GM18909 (cell line): ENCODE measurements at regions not wholly inside any gene's neighbourhood (a gene's known extent, or its start where the extent isn't known, plus 50 kb on each side); places are given as distances from the start of the nearest gene placed in this dataset.
A peak's percentile ranks its signal among the peaks of the same experiment; 100 is the strongest.

Experiments
- ATAC-seq: cut with Tn5 transposase; IDR thresholded peaks from one replicate; pipeline ENCODE4 v1.9.1; 2021; ENCODE audit warnings: mild to moderate bottlenecking; ENCODE audit not compliant: unreplicated experiment, poor library complexity

DNA sequence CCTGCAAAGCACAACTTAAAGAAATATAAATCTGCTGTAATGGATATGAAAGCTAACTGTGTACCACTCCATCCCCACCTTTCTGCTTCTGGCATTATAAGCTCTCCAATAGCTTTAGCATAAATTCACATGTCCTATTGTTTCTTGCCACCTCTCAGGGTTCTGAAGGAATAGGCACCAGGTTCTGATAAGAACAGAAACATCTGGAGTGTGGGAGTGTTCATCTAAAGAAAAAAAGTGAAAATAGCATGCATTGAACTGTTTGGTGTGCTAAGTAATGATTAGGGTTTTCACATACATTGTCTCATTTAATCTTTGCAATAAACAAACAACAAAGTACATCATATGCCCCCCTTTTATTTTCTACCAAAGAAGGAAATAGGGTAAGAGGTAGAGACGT is 72.3 kb downstream of the FAM76B start:
- ATAC-seq: no peak

- peak; percentile 12 for ATAC-seq
Measured at GRCh38 chr11:95716266-95716665, 73.3 kb downstream of the FAM76B start.

DNA sequence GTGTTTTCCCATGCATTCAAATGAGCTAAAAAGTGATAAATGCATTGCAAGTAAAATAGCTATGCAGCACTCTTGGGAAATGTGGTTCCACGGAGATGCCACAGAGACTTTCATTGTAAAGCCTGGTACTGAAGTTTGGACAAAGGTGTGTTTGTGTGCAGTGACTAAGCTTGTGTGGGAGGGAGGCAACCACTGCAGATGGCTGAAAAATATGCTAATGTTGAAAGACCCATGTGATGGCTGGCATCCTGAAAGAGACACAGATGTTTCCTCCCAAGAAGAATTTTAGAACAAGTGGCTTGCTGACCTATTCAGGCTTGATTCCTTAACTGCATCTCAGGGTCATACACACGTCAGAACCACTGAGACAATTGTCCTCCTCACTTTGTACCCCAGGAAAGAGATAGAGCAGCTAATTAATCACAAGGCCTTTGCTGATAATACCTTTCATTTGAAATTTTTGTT is 73.8 kb downstream of the FAM76B start:
- ATAC-seq: peak; percentile 88

DNA sequence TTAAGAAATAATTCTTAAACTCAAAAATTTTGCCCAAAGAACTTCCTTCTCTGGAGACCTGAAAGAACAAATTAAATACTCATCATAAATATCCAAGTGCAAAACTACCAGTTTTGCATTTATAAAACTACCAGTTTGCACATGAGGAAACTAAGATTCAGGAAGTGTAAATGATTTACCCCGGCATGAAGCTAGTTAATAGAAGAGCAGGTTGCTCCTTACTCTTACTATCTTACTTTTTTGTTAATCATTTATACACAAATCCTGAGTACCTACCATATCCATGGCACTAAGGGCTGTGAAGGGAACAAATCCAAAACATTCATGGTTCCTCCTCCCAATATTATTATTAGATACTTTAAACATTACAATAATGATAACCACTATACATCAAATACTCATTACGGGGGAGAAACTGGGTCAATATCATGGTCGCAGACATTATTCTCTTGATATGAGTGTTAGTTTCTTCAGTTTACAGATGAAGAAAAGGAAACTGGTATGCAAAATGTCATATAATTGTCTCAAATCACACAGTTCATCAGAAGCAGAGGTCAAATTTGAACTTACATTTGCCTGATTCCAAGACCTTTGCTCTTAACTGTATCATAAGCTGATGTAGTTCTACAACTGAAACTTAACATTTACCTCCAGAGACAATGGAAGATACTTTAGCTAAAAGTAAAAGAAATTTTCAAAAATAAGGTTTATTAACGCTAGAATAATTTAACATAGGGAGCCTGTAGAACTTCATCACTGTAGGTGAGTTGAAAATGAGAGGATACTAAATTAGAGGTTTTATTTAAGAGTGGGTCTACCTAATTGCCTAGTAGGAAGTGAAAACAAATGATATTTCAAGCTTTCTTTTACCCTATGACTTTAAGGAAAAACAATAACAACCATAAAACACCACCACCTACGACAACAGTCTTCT is 74.5 kb downstream of the FAM76B start:
- peak; percentile 25 for ATAC-seq

DNA sequence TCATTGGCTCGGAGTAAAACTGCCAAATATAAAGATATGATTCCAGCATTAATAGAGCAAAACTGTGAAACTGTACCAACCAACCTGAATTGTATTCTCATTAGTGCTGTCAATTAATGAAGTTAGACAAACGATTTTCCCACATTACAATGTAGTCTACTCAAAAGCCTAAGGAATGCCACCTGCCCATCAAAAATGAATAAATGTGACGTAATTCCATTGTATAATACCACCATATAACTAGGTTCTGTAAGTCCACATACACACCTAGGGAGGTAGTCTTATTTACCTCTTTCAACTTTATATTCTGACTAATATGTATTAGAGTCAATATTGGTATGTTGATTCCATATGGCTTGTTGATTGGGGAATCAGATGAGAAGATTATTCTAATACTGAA is 76.2 kb downstream of the FAM76B start:
- ATAC-seq: no peak

DNA sequence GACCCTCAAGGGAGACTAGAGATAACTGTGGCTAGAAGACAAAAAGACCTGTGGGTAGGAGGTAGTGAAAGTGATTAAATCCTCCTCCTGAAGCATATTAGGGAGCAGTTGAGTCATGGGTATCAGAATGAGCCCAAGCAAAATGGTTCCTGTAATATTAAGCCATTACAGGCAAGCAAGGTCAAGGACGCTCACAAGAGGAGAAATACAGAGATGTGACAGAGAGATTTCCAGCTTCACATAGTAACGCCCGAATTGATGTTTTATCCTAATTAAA is 77.7 kb downstream of the FAM76B start:
- ATAC-seq: no peak

GRCh38 chr11:95711162-95711944 is 78.2 kb downstream of the FAM76B start:
- peak; percentile 33 for ATAC-seq

- no peak for ATAC-seq
Measured at GRCh38 chr11:95708681-95709080, 80.9 kb downstream of the FAM76B start.

DNA sequence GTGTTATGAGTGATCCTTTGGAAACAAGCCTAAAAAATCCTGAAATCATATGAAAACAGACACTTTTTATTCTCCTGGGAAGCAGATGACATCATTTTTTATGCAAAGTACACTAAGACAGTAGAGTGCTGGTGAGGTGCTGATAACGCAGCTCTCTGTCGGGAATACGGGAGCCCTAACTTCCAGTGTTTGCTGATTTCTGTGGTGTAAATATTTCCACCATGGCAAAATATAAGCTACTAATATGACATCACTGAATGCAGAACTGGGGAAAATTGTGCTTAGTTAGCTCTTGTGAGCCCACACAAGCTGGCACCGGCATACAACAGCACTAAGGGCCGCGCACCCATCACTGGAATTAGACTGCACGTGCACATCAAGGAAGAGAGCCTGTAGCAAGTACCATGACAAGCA is 82.6 kb downstream of the FAM76B start:
- ATAC-seq: no peak

- peak; percentile 88 for ATAC-seq
Measured at GRCh38 chr11:95705485-95706124, 84.0 kb downstream of the FAM76B start.

- ATAC-seq: no peak
Measured at GRCh38 chr11:95704865-95705264, 84.7 kb downstream of the FAM76B start.

- peak; percentile 48 for ATAC-seq
Measured at GRCh38 chr11:95703049-95703448, 86.5 kb downstream of the FAM76B start.

DNA sequence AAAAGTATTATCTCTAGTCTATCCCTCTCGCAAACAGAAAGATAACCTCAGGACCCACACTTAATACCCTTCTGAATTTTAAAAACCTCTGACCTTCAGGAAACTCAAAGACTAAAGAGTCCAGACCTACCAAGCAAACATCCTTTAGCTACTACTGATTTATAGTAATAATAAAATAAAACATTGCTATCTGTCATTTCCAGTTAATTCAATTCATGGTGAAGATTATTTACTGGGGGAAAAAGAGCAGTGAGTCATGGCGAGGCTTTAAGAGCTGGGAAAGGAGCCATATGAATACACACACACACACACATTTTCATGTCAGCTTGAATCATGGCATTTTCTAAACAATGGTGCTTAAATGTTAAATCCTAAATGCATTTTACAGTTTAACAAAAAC is 87.1 kb downstream of the FAM76B start:
- ATAC-seq: no peak

GRCh38 chr11:95700471-95700817 is 89.1 kb downstream of the FAM76B start:
- peak; percentile 48 for ATAC-seq

- peak; percentile 53 for ATAC-seq
Measured at GRCh38 chr11:95699631-95700470, 89.7 kb downstream of the FAM76B start.

DNA sequence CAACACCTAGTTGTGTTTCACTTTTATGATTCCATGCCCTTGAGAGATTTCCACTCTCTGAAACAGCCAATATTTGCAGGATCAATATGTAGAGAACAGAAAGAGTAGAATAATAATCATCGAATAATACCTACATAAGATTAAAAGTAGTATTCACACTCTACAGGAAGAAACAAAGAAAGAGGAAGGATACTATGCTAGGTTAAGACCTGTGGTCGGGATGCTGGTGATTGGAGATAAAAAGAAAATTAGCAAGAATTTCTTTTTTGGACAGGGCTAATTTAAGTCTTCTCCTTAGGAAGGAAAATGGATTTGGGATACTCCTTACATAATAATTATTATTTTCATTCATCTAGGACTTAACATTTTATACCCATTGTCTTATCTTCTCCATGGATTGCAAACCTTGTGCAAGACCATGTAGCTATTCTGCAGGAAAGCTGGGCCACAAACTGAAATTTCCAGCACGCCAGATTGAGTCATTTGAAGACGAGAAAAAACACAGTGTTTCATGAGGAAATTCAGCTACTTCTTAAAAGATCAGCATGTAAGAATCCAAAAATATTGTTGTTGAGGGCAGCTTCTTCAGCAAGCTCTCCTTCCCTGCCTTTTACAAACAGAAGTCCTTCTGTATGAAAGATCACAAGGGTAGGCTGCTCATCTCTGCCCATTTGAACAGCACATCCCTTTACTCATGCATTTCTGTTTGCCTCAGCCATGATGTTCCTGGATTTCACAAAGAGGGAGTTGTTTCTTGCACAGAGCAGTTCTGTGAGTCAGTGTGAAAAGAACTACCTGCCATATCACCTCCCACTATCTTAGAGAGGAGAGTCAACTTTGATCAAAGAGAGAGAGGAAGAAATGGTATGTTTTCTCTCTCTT is 90.7 kb downstream of the FAM76B start:
- ATAC-seq: no peak

DNA sequence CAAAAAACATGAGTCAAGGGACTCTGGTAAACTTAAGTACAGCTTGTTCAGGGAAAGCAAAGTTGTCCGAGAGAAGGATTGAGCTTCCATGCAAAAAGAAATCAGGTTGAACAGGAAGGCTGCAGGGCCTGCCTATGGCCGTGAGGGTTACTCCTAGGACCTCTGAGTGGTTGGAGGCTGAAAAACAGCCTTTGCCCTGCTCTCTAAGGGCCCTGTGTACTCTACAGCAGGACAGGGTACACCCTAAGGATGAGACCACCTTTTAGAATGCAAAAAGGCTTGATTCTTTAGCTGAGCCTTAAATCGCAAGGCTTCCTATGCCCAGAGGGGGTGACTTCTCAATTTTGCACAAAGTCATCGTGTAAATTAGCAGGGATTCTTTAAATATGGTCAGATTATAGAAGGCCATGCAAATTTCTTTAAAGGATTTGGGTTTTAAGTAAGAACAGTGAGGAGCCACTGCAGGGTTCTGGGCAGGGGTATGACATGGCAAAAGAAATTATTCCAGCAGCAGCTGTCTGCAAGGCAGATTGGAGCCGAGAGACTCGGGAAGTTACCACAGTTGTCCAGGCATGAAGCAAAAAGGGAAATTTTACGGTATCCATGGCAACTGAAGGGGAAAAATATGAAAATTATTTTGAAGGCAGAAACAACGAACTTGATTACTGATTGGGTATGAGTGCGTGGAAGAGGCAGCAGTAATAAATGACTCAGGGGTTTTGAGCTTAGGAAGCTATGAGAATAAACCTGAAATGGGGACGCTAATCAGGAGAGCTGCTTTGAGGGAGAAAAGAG is 91.8 kb downstream of the FAM76B start:
- ATAC-seq: no peak

DNA sequence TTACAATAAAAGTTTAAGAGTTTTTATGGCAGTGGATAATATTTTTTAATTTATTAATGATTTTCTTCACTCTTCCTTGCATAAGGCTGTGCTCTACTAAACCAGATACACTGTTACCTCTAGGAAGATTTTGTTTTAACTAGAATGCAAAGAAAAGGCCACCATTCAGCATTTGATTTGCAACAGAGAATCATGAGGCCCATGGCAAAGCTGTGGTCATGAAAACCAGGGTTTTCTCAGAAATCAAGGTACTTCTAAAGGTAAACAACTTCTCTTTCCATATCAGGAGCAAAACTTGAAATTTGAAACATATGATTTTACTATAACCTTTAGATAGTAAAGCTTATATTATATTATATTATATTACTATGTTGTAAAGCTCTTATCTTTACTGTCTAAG is 94.4 kb downstream of the FAM76B start:
- no peak for ATAC-seq

- ATAC-seq: no peak
Measured at GRCh38 chr11:95693298-95693697, 96.3 kb downstream of the FAM76B start.
